HS-27A (cell line): ENCODE measurements at regions not wholly inside any gene's neighbourhood (a gene's known extent, or its start where the extent isn't known, plus 50 kb on each side); places are given as distances from the start of the nearest gene placed in this dataset.

Experiments
- DNase-seq: peaks from one replicate; pipeline ENCODE4 v3.0.0-alpha.2; 2012; ENCODE audit warnings: low read depth, missing footprints

GRCh38 chr13:84567848-84568247 lies 685.6 kb upstream of the SLITRK1 start:
- no peak for DNase-seq

- DNase-seq, result no peak
Measured at GRCh38 chr13:84566780-84567179, 684.5 kb upstream of the SLITRK1 start.

- DNase-seq, result no peak
Measured at GRCh38 chr13:84563611-84564010, 681.3 kb upstream of the SLITRK1 start.

- no peak for DNase-seq
Measured at GRCh38 chr13:84553227-84553626, 671.0 kb upstream of the SLITRK1 start.

GRCh38 chr13:84543962-84544361 lies 661.7 kb upstream of the SLITRK1 start:
- DNase-seq, result no peak

GRCh38 chr13:84542348-84542747 lies 660.1 kb upstream of the SLITRK1 start:
- no peak for DNase-seq

- DNase-seq, result no peak
Measured at GRCh38 chr13:84536906-84537305, 654.6 kb upstream of the SLITRK1 start.

GRCh38 chr13:84528408-84529070 lies 646.3 kb upstream of the SLITRK1 start:
- DNase-seq, result no peak

- DNase-seq, result no peak
Measured at GRCh38 chr13:84525865-84526264, 643.6 kb upstream of the SLITRK1 start.

- DNase-seq, result no peak
Measured at GRCh38 chr13:84524586-84524985, 642.3 kb upstream of the SLITRK1 start.

GRCh38 chr13:84500016-84500415 lies 617.7 kb upstream of the SLITRK1 start:
- no peak for DNase-seq

- no peak for DNase-seq
Measured at GRCh38 chr13:84497613-84498012, 615.3 kb upstream of the SLITRK1 start.

- no peak for DNase-seq
Measured at GRCh38 chr13:84491952-84492351, 609.7 kb upstream of the SLITRK1 start.

GRCh38 chr13:84487752-84488151 lies 605.5 kb upstream of the SLITRK1 start:
- DNase-seq, result no peak

- no peak for DNase-seq
Measured at GRCh38 chr13:84481958-84482357, 599.7 kb upstream of the SLITRK1 start.

GRCh38 chr13:84479656-84480055 lies 597.4 kb upstream of the SLITRK1 start:
- DNase-seq, result no peak

- DNase-seq, result no peak
Measured at GRCh38 chr13:84470528-84470927, 588.3 kb upstream of the SLITRK1 start.

- no peak for DNase-seq
Measured at GRCh38 chr13:84466461-84466860, 584.2 kb upstream of the SLITRK1 start.

- no peak for DNase-seq
Measured at GRCh38 chr13:84460989-84461388, 578.7 kb upstream of the SLITRK1 start.

GRCh38 chr13:84455143-84455905 lies 573.0 kb upstream of the SLITRK1 start:
- DNase-seq, result no peak

GRCh38 chr13:84447640-84447978 lies 565.3 kb upstream of the SLITRK1 start:
- no peak for DNase-seq

GRCh38 chr13:84446972-84447639 lies 564.8 kb upstream of the SLITRK1 start:
- no peak for DNase-seq

- no peak for DNase-seq
Measured at GRCh38 chr13:84445776-84446175, 563.5 kb upstream of the SLITRK1 start.
